Liver (tissue), 8 donors: ENCODE measurements at regions not wholly inside any gene's neighbourhood (a gene's known extent, or its start where the extent isn't known, plus 50 kb on each side); places are given as distances from the start of the nearest gene placed in this dataset.
A peak's percentile ranks its signal among the peaks of the same experiment; 100 is the strongest.

Source experiments
- DNase-seq: peaks from one replicate; pipeline ENCODE4 v3.0.0-alpha.2; 2017; ENCODE audit warnings: low spot score
- H3K27ac ChIP-seq, 2 donors: one replicate each; pipeline ENCODE4 v1.7.0; 2013; ENCODE audit warnings: inconsistent platforms in 2 of 2, low read length in 2 of 2, control low read depth in 1 of 2, low read depth in 1 of 2, mild to moderate bottlenecking in 1 of 2
- H3K27me3 ChIP-seq, 4 donors: one replicate each; pipeline versions ENCODE4 v1.6.1 to v1.7.0; 2013; ENCODE audit warnings: low read length in 3 of 4, inconsistent platforms in 1 of 4, mild to moderate bottlenecking in 1 of 4, moderate library complexity in 1 of 4; ENCODE audit not compliant: control insufficient read depth in 4 of 4, insufficient read depth in 4 of 4
- H3K36me3 ChIP-seq, 4 donors: one replicate each; pipeline versions ENCODE4 v1.6.1 to v1.7.0; 2013; ENCODE audit warnings: low read length in 3 of 4, mild to moderate bottlenecking in 3 of 4, low read depth in 1 of 4, moderate library complexity in 1 of 4; ENCODE audit not compliant: control insufficient read depth in 4 of 4, insufficient read depth in 3 of 4
- H3K4me1 ChIP-seq, 4 donors: one replicate each; pipeline versions ENCODE4 v1.6.1 to v1.7.0; 2013; ENCODE audit warnings: low read length in 3 of 4, mild to moderate bottlenecking in 3 of 4, moderate library complexity in 1 of 4; ENCODE audit not compliant: control insufficient read depth in 4 of 4, insufficient read depth in 4 of 4
- H3K4me3 ChIP-seq, 3 donors: one replicate each; pipeline versions ENCODE4 v1.6.1 to v1.7.0; 2013; ENCODE audit warnings: low read length in 3 of 3, control low read depth in 1 of 3, low read depth in 1 of 3, mild to moderate bottlenecking in 1 of 3
- H3K9ac ChIP-seq, 2 donors: one replicate each; pipeline ENCODE4 v1.7.0; 2013; ENCODE audit warnings: low read length in 2 of 2, mild to moderate bottlenecking in 2 of 2, moderate library complexity in 2 of 2, control low read depth in 1 of 2, low read depth in 1 of 2
- H3K9me3 ChIP-seq, 4 donors: one replicate each; pipeline versions ENCODE4 v1.6.1 to v1.7.0; 2013; ENCODE audit warnings: low read length in 3 of 4; ENCODE audit not compliant: control insufficient read depth in 4 of 4
- CTCF ChIP-seq: fragments of 150-350 bp; IDR thresholded peaks from 2 replicates; pipeline ENCODE4 v1.5.1; 2017; ENCODE audit warnings: improper control_type of control experiment, low read depth, low read length; ENCODE audit not compliant: missing input control
- EGR1 ChIP-seq, 2 donors: IDR thresholded peaks; 2 replicates each; pipeline ENCODE4 v1.6.1; 2016 to 2018; ENCODE audit warnings: antibody characterized with exemption in 2 of 2, low read depth in 2 of 2
- FOXA1 ChIP-seq: IDR thresholded peaks from 2 replicates; pipeline ENCODE4 v1.6.1; 2016; ENCODE audit warnings: antibody characterized with exemption
- FOXA2 ChIP-seq: IDR thresholded peaks from 2 replicates; pipeline ENCODE4 v1.6.1; 2016; ENCODE audit warnings: antibody characterized with exemption
- GABPA ChIP-seq, 2 donors: IDR thresholded peaks in 1 of 2; conservative IDR thresholded peaks in 1 of 2; 2 replicates each; pipeline ENCODE4 v1.6.1; 2016; ENCODE audit warnings: antibody characterized with exemption in 2 of 2, mild to moderate bottlenecking in 1 of 2, moderate library complexity in 1 of 2
- HNF4A ChIP-seq, 2 donors: conservative IDR thresholded peaks; 2 replicates each; pipeline ENCODE4 v1.6.1; 2016; ENCODE audit warnings: antibody characterized with exemption in 2 of 2, mild to moderate bottlenecking in 2 of 2
- HNF4G ChIP-seq: IDR thresholded peaks from 2 replicates; pipeline ENCODE4 v1.6.1; 2016; ENCODE audit warnings: antibody characterized with exemption
- JUND ChIP-seq, 2 donors: IDR thresholded peaks; 2 replicates each; pipeline ENCODE4 v1.6.1; 2016; ENCODE audit warnings: antibody characterized with exemption in 2 of 2
- MAX ChIP-seq: IDR thresholded peaks from 2 replicates; pipeline ENCODE4 v1.6.1; 2016; ENCODE audit warnings: antibody characterized with exemption
- NR2F2 ChIP-seq: IDR thresholded peaks from 2 replicates; pipeline ENCODE4 v1.6.1; 2016; ENCODE audit warnings: antibody characterized with exemption
- RXRA ChIP-seq, 2 donors: IDR thresholded peaks; 2 replicates each; pipeline ENCODE4 v1.6.1; 2017 to 2018; ENCODE audit warnings: antibody characterized with exemption in 2 of 2, mild to moderate bottlenecking in 1 of 2
- SP1 ChIP-seq: IDR thresholded peaks from 2 replicates; pipeline ENCODE4 v1.6.1; 2018; ENCODE audit warnings: antibody characterized with exemption, mild to moderate bottlenecking
- TAF1 ChIP-seq: conservative IDR thresholded peaks from 2 replicates; pipeline ENCODE4 v1.6.1; 2016; ENCODE audit warnings: antibody characterized with exemption, mild to moderate bottlenecking
- YY1 ChIP-seq: IDR thresholded peaks from 2 replicates; pipeline ENCODE4 v1.6.1; 2016; ENCODE audit warnings: antibody characterized with exemption, mild to moderate bottlenecking
- WGBS: extraction: QIAGEN DNeasy Blood & Tissue Kit; methylation state at CpG from one replicate; pipeline ENCODE4 v1.1.7; 2013; 5-methylcytosine and 5-hydroxymethylcytosine counted together
- donor health status: healthy.
- donor health status: healthy.
- donor health status: healthy.
- donor health status: healthy.
- donor health status: healthy.

DNA sequence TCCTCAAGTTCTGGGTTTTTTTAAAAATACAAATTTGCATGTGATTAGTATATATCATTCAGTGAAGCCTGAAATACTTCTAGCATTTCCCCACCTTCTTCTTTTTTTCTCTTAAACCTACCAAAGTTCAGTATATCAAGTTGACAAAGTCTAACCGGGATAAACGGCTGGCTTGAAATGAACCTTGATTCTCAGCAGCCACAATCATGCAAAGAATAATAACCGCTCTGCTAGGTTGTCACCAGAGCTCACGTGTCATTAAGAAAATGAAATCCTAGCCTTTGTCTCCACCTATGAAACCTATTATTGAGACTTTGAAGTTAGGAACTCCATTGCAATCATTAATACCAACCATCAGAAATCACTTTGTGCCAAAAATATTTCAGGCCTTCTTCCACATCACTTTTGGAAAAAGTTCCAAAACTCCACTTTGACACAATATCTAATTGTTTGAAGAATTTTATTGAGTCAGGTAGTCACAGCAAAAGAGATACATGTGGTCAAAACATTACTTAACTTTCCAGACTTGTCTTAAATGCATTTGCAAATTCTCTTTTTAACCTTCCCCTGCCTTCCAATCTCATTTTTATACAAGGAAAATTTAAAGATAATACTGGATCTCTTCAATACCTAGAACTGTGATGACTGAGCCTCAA is 285.6 kb upstream of the ACVR2A start (continued):
- TF ChIP-seq CTCF = no peak

- TF ChIP-seq YY1 (no peak), HNF4A (conservative IDR thresholded peaks at IDR 0.05) (no peak), FOXA1 (no peak), TAF1 (no peak)
- no peaks in the 10 kb centered on the region for H3K27me3 ChIP-seq
- WGBS = 49% methylated on average over 3 of the region's 3 CpGs
- no peak for DNase-seq
- no peak overlapping the region for H3K27ac ChIP-seq
- peaks cover 2 to 8% (median 4%) of the 10 kb centered on the region in 4 donors for H3K4me1 ChIP-seq
- no peak overlapping the region for H3K9ac ChIP-seq
- no peaks in the 10 kb centered on the region for H3K9me3 ChIP-seq
- H3K36me3 ChIP-seq = no peaks in the 10 kb centered on the region
- no peak overlapping the region for H3K4me3 ChIP-seq
Measured at GRCh38 chr2:147558620-147559019, 286.2 kb upstream of the ACVR2A start.

DNA sequence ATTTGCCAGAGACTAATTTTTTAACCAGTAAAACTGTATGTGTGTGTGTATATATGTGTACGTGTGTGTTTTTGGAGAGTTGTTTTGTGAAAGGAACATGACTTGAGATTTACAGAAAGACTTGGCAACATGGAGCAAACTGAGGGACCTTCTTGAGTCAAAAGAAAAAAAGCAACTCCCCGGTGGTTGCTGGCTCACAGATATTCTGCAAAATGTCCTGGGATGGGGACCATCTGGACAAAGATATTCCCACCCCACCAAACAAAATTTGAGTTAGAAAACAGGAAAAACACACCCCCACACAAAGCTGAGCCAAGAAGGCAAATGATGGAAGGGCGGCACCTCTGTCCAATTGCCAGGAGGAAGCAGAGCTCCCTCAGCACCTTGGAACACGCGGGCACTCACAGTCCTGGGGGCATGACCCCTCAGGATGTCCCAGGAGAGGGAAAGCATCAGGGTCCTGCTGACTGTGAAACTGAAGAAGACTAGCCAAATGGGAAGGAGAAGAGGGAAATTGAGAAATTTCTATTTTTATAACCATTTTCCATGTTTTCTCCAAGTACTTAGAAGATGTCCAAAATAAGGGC is 290.2 kb upstream of the ACVR2A start:
- WGBS = 87% methylated on average over 5 of the region's 5 CpGs

DNA sequence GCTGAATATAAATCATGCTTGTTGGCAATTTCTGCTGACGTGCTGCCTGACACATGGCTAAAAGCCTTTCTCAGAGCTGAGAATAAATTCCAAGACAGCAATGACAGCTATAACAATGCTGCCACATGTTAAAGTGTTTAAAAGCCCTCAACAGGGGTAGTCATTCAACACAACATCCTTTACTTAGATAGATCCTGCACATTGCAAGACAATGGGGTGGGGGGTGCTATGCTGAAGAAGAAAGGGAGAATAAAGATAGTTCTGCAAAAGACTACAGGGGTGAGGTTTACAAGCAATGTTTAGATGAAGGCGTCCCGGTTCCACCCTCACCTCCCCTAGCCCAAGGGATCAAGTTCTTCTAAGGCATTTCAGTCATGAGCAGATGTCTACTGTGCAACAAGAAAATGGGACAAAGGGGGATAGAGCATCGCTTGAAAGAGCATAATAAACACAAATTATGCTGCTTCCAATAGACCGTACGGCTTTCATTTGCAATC is 291.0 kb upstream of the ACVR2A start:
- WGBS = 93% methylated on average over 6 of the region's 6 CpGs
- H3K4me1 ChIP-seq = peaks cover 0 to 3% (median 0%) of the 10 kb centered on the region in 4 donors
- H3K27me3 ChIP-seq = no peaks in the 10 kb centered on the region
- H3K27ac ChIP-seq = no peak overlapping the region
- no peaks in the 10 kb centered on the region for H3K36me3 ChIP-seq
- no peak for DNase-seq
- no peaks in the 10 kb centered on the region for H3K9me3 ChIP-seq
- no peak overlapping the region for H3K9ac ChIP-seq
- no peak overlapping the region for H3K4me3 ChIP-seq
- TF ChIP-seq JUND (IDR thresholded peaks at IDR 0.05) (no peak), TAF1 (no peak), FOXA2 (no peak), FOXA1 (no peak), RXRA (IDR thresholded peaks at IDR 0.05) (no peak), HNF4A (conservative IDR thresholded peaks at IDR 0.05) (no peak), YY1 (no peak), MAX (no peak), EGR1 (IDR thresholded peaks at IDR 0.05; ENCODE audit: low read depth in 2 of 2) (no peak), CTCF (no peak), GABPA (IDR thresholded peaks at IDR 0.05 in 1 of 2, conservative IDR thresholded peaks at IDR 0.05 in 1 of 2) (no peak), HNF4G (no peak), SP1 (no peak), NR2F2 (no peak)

More for the DNA sequence above, 290.2 kb upstream of the ACVR2A start:
- H3K27ac ChIP-seq = no peak overlapping the region
- TF ChIP-seq HNF4A (conservative IDR thresholded peaks at IDR 0.05) (no peak), NR2F2 (peak; percentile 13), GABPA (IDR thresholded peaks at IDR 0.05 in 1 of 2, conservative IDR thresholded peaks at IDR 0.05 in 1 of 2) (no peak)
- H3K27me3 ChIP-seq = no peaks in the 10 kb centered on the region
- H3K4me3 ChIP-seq = no peak overlapping the region
- no peak for DNase-seq
- H3K36me3 ChIP-seq = no peaks in the 10 kb centered on the region
- peaks cover 0 to 3% (median 0%) of the 10 kb centered on the region in 4 donors for H3K4me1 ChIP-seq
- H3K9ac ChIP-seq = no peak overlapping the region
- H3K9me3 ChIP-seq = no peaks in the 10 kb centered on the region
